ENCODE measurements at regions not wholly inside any gene's neighbourhood (a gene's known extent, or its start where the extent isn't known, plus 50 kb on each side); places are given as distances from the start of the nearest gene placed in this dataset.

- no peak for TF ChIP-seq GATA3 (IDR thresholded peaks at IDR 0.05; ENCODE audit: low read depth, low read length)
- TF ChIP-seq GATA2 (IDR thresholded peaks at IDR 0.05; ENCODE audit: low read depth, low read length), result no peak
Observed at GRCh38 chr20:43821795-43822194, 92.9 kb upstream of the TOX2 start.
